ENCODE measurements at regions not wholly inside any gene's neighbourhood (a gene's known extent, or its start where the extent isn't known, plus 50 kb on each side); places are given as distances from the start of the nearest gene placed in this dataset.
"Not testable (repeated sequence)": the region's sequence is repeated elsewhere in the genome, so short reads cannot be mapped to it uniquely, and the experiment has no call there.

DNA sequence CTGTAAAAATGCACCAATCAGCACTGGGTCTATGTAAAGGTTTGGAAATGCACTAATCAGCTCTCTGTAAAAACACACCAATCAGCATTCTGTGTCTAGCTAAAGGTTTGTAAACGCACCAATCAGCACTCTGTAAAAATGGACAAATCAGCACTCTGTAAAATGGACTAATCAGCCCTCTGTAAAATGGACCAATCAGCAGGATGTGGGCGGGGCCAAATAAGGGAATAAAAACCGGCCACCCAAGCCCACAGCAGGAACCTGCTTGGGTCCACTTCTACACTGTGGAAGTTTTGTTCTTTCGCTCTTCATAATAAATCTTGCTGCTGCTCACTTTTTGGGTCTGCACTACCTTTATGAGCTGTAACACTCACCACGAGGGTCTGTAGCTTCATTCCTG lies 101.0 kb downstream of the SMC2 start:
- not testable (repeated sequence) for DNase-seq

DNA sequence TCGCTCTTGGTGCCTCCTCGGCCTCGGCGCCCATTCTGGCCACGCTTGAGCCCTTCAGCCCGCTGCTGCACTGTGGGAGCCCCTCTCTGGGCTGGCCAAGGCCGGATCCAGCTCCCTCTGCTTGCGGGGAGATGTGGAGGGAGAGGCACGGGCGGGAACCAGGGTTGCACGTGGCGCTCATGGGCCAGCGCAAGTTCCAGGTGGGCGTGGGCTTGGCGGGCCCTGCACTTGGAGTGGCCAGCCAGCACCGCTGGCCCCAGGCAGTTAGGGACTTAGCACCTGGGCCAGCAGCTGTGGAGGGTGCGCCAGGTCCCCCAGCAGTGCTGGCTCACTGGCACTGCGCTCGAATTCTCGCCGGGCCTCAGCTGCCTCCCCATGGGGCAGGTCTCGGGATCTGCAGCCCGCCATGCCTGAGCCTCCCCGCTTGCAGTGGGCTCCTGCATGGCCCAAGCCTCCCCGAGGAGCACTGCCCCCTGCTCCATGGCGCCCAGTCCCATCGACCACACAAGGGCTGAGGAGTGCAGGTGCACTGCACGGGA lies 106.4 kb downstream of the SMC2 start:
- no peak for DNase-seq

DNA sequence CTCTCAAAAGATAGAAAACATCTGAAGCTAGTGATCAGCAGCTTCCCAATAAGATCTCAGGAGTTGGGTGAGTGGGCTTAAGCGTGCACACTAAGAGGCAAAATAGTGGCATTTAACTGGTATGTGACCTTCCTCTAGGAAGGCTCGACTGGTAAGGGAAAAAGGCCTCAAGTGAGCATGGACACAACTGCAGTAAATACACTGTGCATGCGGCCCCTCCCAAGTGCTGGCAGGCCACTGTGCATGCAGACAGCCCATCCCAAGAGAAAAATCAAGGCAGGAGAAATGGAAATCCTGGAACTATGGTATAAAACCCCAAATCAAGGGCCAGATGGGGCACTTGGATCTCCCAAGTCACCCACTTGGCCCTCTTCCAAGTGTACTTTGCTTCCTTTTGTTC lies 112.7 kb downstream of the SMC2 start:
- DNase-seq = no peak

DNA sequence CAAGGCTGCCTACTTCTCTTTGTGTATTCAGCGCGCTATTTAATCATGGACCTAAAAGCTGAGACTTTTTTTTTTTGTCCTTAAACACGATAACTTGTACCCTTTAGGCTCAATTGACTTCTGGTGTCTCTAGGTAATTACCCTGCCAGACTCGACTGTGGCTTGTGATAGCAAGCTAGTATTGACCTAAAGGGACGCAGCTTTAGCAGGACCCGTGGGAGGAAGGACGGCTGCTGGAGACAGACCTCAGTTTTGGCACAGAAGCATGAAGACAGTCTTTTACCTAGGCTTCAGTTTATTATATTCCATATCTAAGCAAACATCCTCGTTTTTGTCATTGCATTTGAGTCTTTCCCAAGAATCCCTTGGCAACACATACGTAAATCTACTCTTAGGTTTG lies 115.3 kb downstream of the SMC2 start:
- no peak for DNase-seq

DNA sequence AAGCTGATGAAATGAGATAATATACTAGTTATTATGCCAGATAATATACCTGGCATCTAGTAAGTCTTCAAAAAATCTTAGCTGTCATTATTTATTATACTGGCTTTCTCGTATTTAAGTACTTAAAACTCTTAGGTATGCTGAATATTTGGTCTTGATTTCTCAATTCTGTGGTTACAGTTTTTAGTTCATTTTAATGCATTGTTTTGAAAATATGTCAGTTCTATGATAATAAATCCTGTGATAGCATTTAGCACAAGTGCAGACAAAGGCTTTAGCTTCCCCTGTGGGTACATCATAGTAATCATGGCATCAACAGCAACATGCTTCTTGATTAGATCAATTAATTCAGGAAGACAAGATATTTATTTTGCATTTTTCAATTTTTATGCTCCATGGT lies 133.0 kb downstream of the SMC2 start:
- no peak for DNase-seq

DNA sequence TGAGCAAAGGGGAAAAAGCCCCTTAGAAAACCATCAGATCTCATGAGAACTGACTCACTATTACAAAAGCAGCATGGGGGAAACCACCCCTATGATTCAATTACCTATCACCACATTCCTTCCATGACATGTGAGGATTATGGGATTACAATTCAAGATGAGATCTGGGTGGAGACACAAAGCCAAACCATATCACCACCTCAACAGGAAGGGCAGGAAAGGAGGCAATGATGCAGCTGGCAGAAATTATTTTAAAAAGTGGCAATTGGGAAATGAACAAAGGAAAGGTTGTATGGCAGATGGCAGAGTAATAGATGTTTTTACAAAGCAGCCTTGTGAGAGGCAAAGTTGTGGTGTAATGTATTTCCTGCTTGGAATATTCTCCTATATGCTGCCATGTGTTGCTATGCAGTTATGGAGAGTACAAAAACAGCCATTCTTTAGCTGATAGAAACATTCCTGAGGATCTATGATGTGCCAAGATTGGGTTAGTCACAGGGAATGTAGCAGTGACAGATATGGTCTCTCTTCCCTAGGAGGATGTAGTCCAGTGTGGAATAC lies 138.8 kb downstream of the SMC2 start:
- DNase-seq = no peak

DNA sequence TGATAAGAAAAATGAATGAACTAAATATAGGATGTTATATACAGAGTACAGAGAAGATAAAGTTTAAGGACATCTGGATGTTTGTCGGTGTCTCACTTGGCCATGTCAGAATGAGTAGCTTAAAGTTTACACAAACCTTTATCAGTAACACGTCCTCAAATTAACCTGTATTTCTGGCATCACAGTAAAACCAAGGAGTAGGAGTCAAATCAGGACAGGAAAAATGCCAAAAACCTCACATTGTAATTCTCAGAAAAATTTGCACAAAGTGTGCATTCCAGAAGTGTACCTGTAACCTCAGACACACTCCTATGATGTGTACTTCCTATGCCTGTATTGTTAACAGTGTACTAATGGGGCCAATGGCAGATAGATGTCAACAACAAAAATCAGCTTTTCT lies 139.3 kb downstream of the SMC2 start:
- DNase-seq = no peak

DNA sequence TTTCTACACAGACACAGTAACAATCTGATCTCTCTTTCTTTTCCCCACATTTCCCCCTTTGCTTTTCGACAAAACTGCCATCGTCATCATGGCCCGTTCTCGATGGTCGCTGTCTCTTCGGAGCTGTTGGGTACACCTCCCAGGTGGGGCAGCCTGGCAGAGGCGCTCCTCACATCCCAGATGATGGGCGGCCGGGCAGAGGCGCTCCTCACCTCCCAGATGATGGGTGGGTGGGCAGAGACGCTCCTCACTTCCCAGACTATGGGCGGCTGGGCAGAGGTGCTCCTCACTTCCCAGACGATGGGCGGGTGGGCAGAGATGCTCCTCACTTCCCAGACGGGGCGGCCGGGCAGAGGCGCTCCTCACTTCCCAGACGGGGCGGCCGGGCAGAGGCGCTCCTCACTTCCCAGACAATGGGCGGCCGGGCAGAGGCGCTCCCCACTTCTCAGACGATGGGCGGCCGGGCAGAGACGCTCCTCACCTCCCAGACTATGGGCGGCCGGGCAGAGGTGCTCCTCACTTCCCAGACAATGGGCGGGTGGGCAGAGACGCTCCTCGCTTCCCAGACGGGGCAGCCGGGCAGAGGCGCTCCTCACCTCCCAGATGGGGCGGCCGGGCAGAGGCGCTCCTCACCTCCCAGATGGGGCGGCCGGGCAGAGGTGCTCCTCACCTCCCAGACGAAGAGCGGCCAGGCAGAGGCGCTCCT lies 140.7 kb downstream of the SMC2 start:
- DNase-seq = not testable (repeated sequence)

DNA sequence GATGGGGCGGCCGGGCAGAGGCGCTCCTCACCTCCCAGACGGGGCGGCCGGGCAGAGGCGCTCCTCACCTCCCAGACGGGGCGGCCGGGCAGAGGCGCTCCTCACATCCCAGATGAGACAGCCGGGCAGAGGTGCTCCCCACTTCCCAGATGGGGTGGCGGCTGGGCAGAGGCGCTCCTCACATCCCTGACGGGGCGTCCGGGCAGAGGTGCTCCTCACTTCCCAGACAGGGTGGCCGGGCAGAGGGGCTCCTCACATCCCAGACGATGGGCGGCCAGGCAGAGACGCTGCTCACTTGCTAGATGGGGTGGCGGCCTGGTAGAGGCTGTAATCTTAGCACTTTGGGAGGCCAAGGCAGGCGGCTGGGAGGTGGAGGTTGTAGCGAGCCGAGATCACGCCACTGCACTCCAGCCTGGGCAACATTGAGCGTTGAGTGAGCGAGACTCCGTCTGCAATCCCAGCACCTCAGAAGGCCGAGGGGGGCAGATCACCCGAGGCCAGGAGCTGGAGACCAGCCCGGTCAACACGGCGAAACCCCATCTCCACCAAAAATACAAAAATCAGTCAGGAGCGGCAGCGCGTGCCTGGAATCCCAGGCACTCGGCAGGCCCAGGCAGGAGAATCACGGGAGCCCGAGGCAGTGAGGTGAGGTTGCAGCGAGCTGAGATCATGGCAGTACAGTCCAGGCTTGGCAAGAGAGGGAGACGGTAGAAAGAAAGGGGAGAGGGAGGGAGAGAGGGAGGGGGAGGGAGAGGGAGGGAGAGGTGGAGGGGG lies 141.4 kb downstream of the SMC2 start:
- DNase-seq = not testable (repeated sequence)

DNA sequence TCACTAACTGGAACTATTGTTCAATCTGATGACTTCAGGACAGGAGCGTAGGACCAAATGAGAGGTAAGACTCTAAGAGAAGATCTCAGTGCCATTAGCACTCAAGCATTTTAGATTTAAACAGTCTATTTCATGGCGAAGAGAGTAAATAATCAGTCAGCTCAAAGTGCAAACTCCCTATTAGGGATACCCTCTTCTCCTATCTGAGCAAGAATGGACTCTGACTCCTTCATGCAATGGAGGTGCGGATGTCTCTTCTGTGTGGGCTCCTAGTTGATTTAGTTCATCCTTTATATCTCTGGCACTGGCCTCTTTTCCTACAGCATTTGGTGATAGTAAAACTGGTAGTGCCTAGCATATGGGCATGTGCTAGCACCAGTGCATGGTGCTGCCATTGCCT lies 144.6 kb downstream of the SMC2 start:
- DNase-seq = no peak

DNA sequence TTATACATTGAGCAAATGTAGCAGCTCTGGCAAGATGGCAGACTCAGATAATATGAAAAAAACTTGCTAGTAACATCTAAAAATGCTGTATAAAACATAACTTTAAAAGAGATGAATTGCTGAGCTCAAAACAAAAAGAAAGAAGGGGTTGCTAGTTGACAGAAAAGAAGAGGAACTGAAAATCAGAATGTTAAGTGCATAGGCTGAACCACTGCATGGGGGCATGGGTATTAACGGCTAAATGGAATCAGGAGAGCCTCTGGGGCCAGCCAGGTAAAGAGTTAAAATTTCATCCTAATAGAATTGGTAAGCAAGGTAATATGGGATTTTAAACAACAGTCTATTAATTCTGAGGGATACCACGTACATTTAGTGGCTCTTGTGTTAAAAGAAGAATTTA lies 146.8 kb downstream of the SMC2 start:
- no peak for DNase-seq

DNA sequence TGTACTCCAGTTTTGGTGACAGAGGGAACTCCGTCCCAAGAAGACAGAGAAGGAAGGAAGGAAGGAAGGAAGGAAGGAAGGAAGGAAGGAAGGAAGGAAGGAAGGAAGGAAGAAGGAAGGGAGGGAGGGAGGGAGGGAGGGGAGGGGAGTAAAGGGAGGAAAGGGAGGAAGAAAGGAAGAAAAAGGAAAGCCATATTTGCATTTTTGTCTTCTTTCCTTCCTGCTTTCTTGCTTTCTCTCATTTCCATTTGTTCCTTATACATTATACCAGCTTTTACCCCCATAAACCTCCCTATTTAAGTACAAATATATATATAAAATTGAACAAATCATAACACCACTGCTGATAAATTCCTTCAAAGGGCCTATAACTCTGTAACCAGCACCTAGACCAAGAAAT lies 151.8 kb downstream of the SMC2 start:
- DNase-seq = no peak

DNA sequence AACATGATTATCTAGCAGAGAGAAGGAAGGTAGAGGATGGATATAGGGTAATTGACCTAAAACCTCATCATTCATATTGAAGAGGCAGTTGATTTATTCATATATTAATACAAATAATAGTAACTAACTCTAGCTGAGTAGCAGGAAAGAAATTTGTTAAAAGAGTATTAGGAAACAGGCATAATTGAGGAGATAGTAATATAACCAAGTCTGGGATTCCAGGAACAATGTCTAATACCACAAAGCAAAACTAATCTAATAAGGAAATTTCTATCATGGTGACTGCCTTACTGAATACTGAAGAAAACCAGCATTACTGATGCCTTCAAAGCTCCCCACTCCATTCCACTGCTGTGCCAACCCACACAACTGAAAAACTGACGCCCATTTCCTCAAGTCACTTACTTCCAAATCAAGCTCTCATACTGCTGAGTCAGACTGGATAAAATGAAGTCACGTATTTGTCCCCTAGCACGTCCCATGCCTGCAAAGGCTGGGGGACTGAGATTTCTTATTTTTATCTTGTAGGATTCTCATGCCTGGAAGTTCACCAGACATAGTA lies 153.9 kb downstream of the SMC2 start:
- no peak for DNase-seq

DNA sequence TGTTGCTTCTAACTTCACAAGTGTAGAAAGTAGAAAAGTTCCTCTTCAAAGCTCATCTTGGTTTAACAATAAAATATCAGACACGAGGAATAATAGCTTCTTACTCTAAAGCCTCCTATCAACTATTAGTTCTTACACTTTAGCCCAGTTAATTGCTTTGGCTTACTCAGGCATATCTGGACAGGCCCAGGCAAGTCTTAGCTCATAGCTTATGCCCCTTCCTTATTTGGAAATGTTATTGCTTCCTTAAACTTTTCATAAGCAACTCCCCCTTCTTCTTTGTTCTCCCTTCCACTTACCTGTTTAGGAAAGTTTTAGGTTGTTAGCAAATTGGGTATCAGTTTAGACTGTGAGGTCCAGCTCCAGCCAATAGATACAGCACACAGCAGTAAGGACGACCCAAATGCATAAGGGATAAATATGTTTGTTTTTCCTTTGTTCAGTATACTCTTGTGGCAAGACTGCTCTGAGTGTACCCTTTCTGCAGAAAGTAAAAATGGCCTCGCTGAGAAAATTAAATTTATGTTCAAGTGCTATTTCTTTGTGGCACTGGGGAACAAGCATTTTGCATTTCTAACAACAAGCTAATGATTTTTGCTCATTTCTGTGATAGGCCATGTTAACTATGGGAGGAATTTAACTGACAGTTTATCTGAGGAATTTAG lies 162.1 kb downstream of the SMC2 start:
- DNase-seq = peak; percentile 22

DNA sequence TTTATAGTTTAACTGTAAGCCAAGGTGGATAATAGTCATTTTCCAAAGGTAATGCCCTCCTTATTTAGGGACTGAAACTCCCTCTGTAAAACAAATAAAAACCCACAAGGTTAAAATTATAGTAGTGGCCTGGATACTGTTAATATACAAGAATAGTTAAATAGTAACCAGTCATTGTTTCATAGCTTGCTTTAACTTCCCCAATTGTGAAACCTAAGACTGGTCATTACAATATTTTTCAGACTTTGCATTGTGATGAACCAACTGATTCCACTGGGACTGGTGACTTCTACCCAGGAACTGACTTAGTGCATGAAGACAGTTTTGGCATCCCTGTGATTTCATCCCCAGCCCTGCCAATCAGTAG lies 162.6 kb downstream of the SMC2 start:
- DNase-seq = no peak

DNA sequence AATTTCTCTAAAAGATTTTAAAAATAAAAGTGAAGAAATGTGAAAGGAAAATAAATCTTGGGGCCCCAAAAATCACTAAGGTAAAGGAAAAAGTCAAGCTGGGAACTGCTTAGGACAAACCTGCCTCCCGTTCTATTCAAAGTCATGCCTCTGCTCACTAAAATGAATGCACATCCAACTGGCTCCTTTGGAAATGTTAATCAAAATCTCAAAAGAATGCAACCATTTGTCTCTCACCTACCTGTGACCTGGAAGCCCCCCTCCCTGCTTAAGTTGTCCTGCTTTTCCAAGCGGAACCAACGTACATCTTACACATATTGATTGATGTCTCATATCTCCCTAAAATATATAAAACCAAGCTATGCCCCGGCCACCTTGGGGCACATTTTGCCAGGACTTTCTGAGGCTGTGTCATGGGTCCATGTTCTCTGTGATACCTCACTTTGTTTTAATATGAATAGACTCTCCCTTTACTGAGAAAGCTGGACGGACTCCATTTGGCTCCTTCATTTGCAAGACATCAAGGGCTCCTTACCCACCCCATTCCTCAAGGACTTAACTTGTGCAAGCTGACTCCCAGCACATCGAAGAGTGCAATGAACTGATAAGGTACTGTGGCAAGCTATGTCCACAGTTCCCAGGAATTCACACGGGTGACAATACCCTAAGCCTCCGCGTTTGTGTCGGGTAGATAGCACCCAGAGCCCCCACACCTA lies 164.3 kb downstream of the SMC2 start:
- DNase-seq = no peak

DNA sequence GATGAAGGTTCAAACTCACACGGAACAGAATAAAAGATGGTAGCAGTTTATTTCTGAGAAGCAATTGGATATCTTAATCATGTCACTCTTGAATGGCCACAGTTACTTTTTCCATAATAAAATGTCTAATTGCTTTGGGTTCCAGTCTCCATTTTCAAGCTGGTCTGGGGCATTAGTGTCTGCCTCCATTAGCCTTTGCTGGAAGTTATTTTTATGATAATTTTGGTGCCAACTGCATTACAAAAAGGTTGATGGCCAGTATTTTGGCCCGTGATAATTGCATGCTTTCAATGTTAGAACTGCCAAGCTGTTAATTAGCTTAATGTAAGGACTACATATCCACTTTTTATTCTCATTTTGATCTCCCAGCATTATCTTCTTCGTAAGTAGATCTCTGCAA lies 165.9 kb downstream of the SMC2 start:
- no peak for DNase-seq

DNA sequence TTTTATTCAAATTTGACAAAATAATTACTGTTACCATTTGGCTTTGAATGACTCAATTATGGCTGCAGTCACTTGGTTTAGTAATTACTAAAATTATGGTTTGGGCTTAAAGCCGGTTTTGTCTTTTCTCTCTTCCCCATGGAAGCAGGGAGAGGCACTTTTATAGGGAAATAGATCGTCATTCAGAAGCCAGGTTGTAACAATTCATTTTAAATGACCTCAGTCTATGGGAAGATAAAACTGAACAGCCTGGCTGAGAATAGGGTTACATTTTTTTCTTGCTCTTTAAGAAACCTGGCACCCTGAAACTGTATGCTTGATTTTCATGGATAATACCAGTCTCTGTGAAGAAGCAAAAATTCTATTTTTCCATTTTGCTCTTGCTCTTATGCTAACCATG lies 169.8 kb downstream of the SMC2 start:
- no peak for DNase-seq

DNA sequence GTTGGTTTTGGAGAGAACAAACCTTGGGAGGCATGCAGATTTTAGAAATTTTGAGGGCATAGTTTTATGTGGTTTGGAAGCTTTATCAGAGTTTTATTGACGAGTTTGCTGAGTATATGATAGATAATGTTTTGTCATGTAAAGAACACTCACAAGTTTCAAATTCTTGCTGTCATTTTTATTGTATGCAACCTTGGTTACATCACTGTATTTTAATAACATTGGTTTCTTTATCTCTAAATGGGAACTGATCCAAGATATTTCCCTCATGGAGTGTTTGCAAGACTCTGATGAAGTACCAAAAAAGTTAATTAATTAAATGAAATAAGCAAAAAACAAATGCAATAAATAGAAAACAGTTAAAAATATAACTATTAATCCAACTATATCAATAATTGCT lies 170.3 kb downstream of the SMC2 start:
- no peak for DNase-seq

DNA sequence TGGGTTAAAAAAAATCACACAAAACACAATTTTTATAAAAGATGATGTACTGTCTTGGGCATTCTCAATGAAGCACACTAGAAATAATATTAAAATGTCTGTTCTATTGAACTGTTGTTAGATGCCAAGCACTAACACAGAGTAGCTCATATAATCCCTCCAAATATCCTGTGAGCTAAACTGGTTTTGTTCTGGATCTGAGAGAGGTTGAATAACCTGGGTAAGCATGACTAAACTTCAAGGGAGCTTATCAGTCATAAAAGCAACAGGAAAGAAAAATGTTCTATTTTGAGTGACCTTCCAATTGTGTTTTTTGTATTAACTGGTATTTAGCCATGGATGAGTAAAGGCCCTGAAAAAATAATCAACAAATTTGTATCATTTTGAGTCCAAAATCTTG lies 175.3 kb downstream of the SMC2 start:
- peak; percentile 15 for DNase-seq

DNA sequence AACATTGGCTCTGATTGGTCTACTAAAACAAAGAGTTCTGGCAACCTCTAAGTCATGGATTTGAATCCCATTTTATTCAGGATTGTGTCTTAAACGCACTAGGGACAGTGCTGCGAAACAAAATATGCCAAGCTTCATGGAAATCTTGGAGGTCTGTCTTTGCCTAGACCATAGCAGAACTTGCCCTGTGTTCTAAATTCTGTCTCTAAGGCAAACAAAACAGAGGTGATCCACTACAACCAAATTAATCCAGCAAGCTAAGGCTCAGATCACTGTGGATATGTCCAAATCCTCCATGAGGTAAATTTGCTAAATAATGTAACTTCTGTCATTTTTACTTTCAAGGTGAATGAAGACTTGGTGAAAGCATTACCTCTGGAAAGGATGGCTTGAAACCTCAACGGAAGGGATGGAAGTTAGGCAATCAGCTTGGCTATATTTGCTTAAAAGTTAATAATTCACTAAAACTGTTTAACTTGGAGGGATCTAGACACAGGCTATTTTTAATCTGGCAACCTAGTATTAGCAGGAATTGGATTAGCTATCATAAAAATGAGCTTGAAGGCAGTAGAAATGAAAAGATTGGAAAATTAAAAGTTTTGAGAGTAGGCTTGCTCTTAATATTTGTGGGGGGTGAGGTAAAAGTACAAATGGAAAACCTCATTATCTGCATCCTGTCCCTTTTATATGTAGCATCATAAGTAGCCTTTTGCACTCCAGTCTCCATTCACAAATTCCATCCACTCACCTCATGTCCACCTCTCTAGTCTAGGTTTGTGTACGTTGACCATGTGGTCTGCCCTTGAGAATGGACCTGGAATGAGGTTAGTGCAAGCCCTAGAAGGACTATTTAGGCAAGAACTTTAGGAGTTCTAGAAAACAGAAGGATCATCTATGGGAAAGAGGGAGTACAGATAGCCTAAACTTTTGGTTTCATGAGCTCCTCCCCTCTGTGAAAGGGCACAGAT lies 176.2 kb downstream of the SMC2 start:
- DNase-seq = peak; percentile 67
